GM21447 (cell line): ENCODE measurements at regions not wholly inside any gene's neighbourhood (a gene's known extent, or its start where the extent isn't known, plus 50 kb on each side); places are given as distances from the start of the nearest gene placed in this dataset.
"Not testable (repeated sequence)": the region's sequence is repeated elsewhere in the genome, so short reads cannot be mapped to it uniquely, and the experiment has no call there.

ENCODE experiments used
- ATAC-seq: cut with Tn5 transposase; IDR thresholded peaks from one replicate; pipeline ENCODE4 v1.9.1; 2021; ENCODE audit not compliant: unreplicated experiment

- peak; percentile 66 for ATAC-seq
Measured at GRCh38 chr1:185681034-185681633, 53.1 kb upstream of the HMCN1 start.

- ATAC-seq = peak; percentile 64
Measured at GRCh38 chr1:185680453-185680852, 53.7 kb upstream of the HMCN1 start.

GRCh38 chr1:185679220-185679619 lies 55.0 kb upstream of the HMCN1 start:
- no peak for ATAC-seq

- ATAC-seq = no peak
Measured at GRCh38 chr1:185676969-185677368, 57.2 kb upstream of the HMCN1 start.

GRCh38 chr1:185674201-185674600 lies 60.0 kb upstream of the HMCN1 start:
- peak; percentile 86 for ATAC-seq

GRCh38 chr1:185672719-185673360 lies 61.4 kb upstream of the HMCN1 start:
- no peak for ATAC-seq

GRCh38 chr1:185670187-185670627 lies 64.0 kb upstream of the HMCN1 start:
- ATAC-seq = no peak

GRCh38 chr1:185668013-185668412 lies 66.2 kb upstream of the HMCN1 start:
- no peak for ATAC-seq

GRCh38 chr1:185666582-185666981 lies 67.6 kb upstream of the HMCN1 start:
- no peak for ATAC-seq

GRCh38 chr1:185663771-185664296 lies 70.4 kb upstream of the HMCN1 start:
- no peak for ATAC-seq

- no peak for ATAC-seq
Measured at GRCh38 chr1:185663332-185663731, 70.9 kb upstream of the HMCN1 start.

GRCh38 chr1:185661971-185662370 lies 72.2 kb upstream of the HMCN1 start:
- no peak for ATAC-seq

GRCh38 chr1:185656663-185657062 lies 77.5 kb upstream of the HMCN1 start:
- ATAC-seq = no peak

- no peak for ATAC-seq
Measured at GRCh38 chr1:185654952-185655314, 79.3 kb upstream of the HMCN1 start.

GRCh38 chr1:185654199-185654951 lies 79.8 kb upstream of the HMCN1 start:
- ATAC-seq = no peak

- ATAC-seq = no peak
Measured at GRCh38 chr1:185653615-185654014, 80.6 kb upstream of the HMCN1 start.

GRCh38 chr1:185652348-185652747 lies 81.8 kb upstream of the HMCN1 start:
- ATAC-seq = no peak

- no peak for ATAC-seq
Measured at GRCh38 chr1:185650602-185651230, 83.5 kb upstream of the HMCN1 start.

- no peak for ATAC-seq
Measured at GRCh38 chr1:185648858-185649589, 85.2 kb upstream of the HMCN1 start.

GRCh38 chr1:185647597-185648267 lies 86.5 kb upstream of the HMCN1 start:
- not testable (repeated sequence) for ATAC-seq
